HEK293 (cell line): ENCODE measurements at regions not wholly inside any gene's neighbourhood (a gene's known extent, or its start where the extent isn't known, plus 50 kb on each side); places are given as distances from the start of the nearest gene placed in this dataset.

ENCODE experiments used
- CTCF ChIA-PET: fragments of 350-600 bp; formaldehyde crosslinking; extraction: SDS; loops from one replicate; lab custom pipeline; 2021; ENCODE audit warnings: antibody characterized with exemption; lab: Yijun Ruan, JAX
- POLR2A ChIA-PET: fragments of 300-600 bp; formaldehyde crosslinking; extraction: SDS; loops from one replicate; lab custom pipeline; 2020; ENCODE audit warnings: antibody characterized with exemption, inconsistent platforms; lab: Yijun Ruan, JAX
- H3K27ac ChIP-seq: fragments of 200-500 bp; sonication (Bioruptor generic); 2 replicates; pipeline ENCODE4 v1.5.1; 2014; ENCODE audit warnings: low read depth, low read length, control low read depth, inconsistent platforms; ENCODE audit errors: extremely low read depth
- H3K36me3 ChIP-seq, 2 experiments: fragments of 200-500 bp in 1 of 2; sonication (Bioruptor generic) in 1 of 2; 1 replicate in 1 of 2; 2 replicates in 1 of 2; pipeline ENCODE4 v1.5.1; 2014 to 2017; ENCODE audit warnings: inconsistent platforms in 2 of 2, low read length in 2 of 2; ENCODE audit not compliant: control insufficient read depth in 2 of 2, insufficient read depth in 1 of 2
- H3K4me1 ChIP-seq: fragments of 200-500 bp; sonication (Bioruptor generic); 2 replicates; pipeline ENCODE4 v1.5.1; 2014; ENCODE audit warnings: mild to moderate bottlenecking, low read length, inconsistent platforms; ENCODE audit not compliant: control insufficient read depth, insufficient read depth
- H3K4me3 ChIP-seq: 2 replicates; pipeline ENCODE4 v1.5.1; 2011; ENCODE audit warnings: low read depth, mild to moderate bottlenecking, control low read depth, low read length, moderate library complexity
- H3K9me3 ChIP-seq: fragments of 200-500 bp; sonication (Bioruptor generic); 2 replicates; pipeline ENCODE4 v1.5.1; 2014; ENCODE audit warnings: low read depth, low read length, inconsistent platforms; ENCODE audit not compliant: control insufficient read depth, insufficient read depth
- BCL11A ChIP-seq: fragments of 450-650 bp; formaldehyde crosslinking; IDR thresholded peaks from 2 replicates; pipeline ENCODE4 v1.5.1; 2016; ENCODE audit warnings: low read depth, missing biosample characterization, missing genetic modification characterization
- CTCF ChIP-seq: fragments of 450-650 bp; formaldehyde crosslinking; IDR thresholded peaks from 2 replicates; pipeline ENCODE4 v1.5.1; 2016; ENCODE audit warnings: missing biosample characterization, missing genetic modification characterization
- ELK4 ChIP-seq: IDR thresholded peaks from 2 replicates; pipeline ENCODE4 v1.6.1; 2011; ENCODE audit warnings: mild to moderate bottlenecking, low read depth, low read length, borderline replicate concordance
- IKZF3 ChIP-seq: fragments of 450-650 bp; IDR thresholded peaks from 2 replicates; pipeline ENCODE4 v1.5.0; 2018; ENCODE audit warnings: missing biosample characterization, mild to moderate bottlenecking, missing genetic modification characterization, moderate library complexity
- KLF10 ChIP-seq: fragments of 450-650 bp; IDR thresholded peaks from 2 replicates; pipeline ENCODE4 v1.5.1; 2018; ENCODE audit warnings: missing biosample characterization, mild to moderate bottlenecking, missing genetic modification characterization
- SALL2 ChIP-seq: fragments of 450-650 bp; formaldehyde crosslinking; IDR thresholded peaks from 2 replicates; pipeline ENCODE4 v1.5.0; 2017; ENCODE audit warnings: missing biosample characterization, mild to moderate bottlenecking, missing genetic modification characterization, borderline replicate concordance
- SP7 ChIP-seq: fragments of 450-650 bp; formaldehyde crosslinking; IDR thresholded peaks from 2 replicates; pipeline ENCODE4 v1.5.1; 2016; ENCODE audit warnings: missing biosample characterization, missing genetic modification characterization
- ZEB2 ChIP-seq: fragments of 450-650 bp; formaldehyde crosslinking; IDR thresholded peaks from 2 replicates; pipeline ENCODE4 v1.5.1; 2016; ENCODE audit warnings: missing biosample characterization, missing genetic modification characterization
- ZNF112 ChIP-seq: fragments of 450-650 bp; formaldehyde crosslinking; IDR thresholded peaks from 2 replicates; pipeline ENCODE4 v1.5.0; 2017; ENCODE audit warnings: missing biosample characterization, missing genetic modification characterization
- ZNF202 ChIP-seq: fragments of 450-650 bp; formaldehyde crosslinking; IDR thresholded peaks from 2 replicates; pipeline ENCODE4 v1.5.1; 2016; ENCODE audit warnings: missing biosample characterization, missing genetic modification characterization, borderline replicate concordance
- ZNF266 ChIP-seq: fragments of 450-650 bp; formaldehyde crosslinking; IDR thresholded peaks from 2 replicates; pipeline ENCODE4 v1.5.1; 2016; ENCODE audit warnings: missing biosample characterization, missing genetic modification characterization, low read depth
- ZNF292 ChIP-seq: fragments of 450-650 bp; formaldehyde crosslinking; IDR thresholded peaks from 2 replicates; pipeline ENCODE4 v1.5.1; 2016; ENCODE audit warnings: low read depth, missing biosample characterization, missing genetic modification characterization, borderline replicate concordance
- ZNF366 ChIP-seq: fragments of 450-650 bp; formaldehyde crosslinking; conservative IDR thresholded peaks from 2 replicates; pipeline ENCODE4 v1.5.1; 2016; ENCODE audit warnings: missing biosample characterization, missing genetic modification characterization
- ZNF391 ChIP-seq: fragments of 450-650 bp; formaldehyde crosslinking; IDR thresholded peaks from 2 replicates; pipeline ENCODE4 v1.5.1; 2016; ENCODE audit warnings: low read depth, missing biosample characterization, missing genetic modification characterization, borderline replicate concordance
- ZNF449 ChIP-seq: fragments of 450-650 bp; formaldehyde crosslinking; IDR thresholded peaks from 2 replicates; pipeline ENCODE4 v1.5.1; 2017; ENCODE audit warnings: missing biosample characterization, mild to moderate bottlenecking, missing genetic modification characterization, moderate library complexity
- ZNF473 ChIP-seq: fragments of 450-650 bp; formaldehyde crosslinking; IDR thresholded peaks from 2 replicates; pipeline ENCODE4 v1.5.1; 2017; ENCODE audit warnings: missing biosample characterization, missing genetic modification characterization
- ZNF48 ChIP-seq: fragments of 450-650 bp; formaldehyde crosslinking; IDR thresholded peaks from 2 replicates; pipeline ENCODE4 v1.5.1; 2016; ENCODE audit warnings: missing biosample characterization, missing genetic modification characterization
- TF ChIP-seq, protein P1 (sequence below): fragments of 450-650 bp; formaldehyde crosslinking; IDR thresholded peaks from 2 replicates; pipeline ENCODE4 v1.5.0; 2017; ENCODE audit warnings: missing biosample characterization, missing genetic modification characterization, borderline replicate concordance
- TF ChIP-seq, protein P2 (sequence below): fragments of 450-650 bp; formaldehyde crosslinking; IDR thresholded peaks from 2 replicates; pipeline ENCODE4 v1.5.1; 2016; ENCODE audit warnings: missing biosample characterization, missing genetic modification characterization
- TF ChIP-seq, protein P3 (sequence below): fragments of 450-650 bp; formaldehyde crosslinking; IDR thresholded peaks from 2 replicates; pipeline ENCODE4 v1.5.1; 2016; ENCODE audit warnings: missing biosample characterization, missing genetic modification characterization
- TF ChIP-seq, protein P4 (sequence below): fragments of 450-650 bp; formaldehyde crosslinking; IDR thresholded peaks from 2 replicates; pipeline ENCODE4 v1.5.1; 2016; ENCODE audit warnings: missing biosample characterization, missing genetic modification characterization

GRCh38 chr3:74436184-74436583 is 178.3 kb downstream of the CNTN3 start:
- Histone ChIP-seq H3K27ac (no peak overlapping the region), H3K4me1 (no peaks in the 10 kb centered on the region), H3K9me3 (no peaks in the 10 kb centered on the region), H3K4me3 (no peak overlapping the region), H3K36me3 (no peaks in the 10 kb centered on the region)
- TF ChIP-seq, protein P1, sequence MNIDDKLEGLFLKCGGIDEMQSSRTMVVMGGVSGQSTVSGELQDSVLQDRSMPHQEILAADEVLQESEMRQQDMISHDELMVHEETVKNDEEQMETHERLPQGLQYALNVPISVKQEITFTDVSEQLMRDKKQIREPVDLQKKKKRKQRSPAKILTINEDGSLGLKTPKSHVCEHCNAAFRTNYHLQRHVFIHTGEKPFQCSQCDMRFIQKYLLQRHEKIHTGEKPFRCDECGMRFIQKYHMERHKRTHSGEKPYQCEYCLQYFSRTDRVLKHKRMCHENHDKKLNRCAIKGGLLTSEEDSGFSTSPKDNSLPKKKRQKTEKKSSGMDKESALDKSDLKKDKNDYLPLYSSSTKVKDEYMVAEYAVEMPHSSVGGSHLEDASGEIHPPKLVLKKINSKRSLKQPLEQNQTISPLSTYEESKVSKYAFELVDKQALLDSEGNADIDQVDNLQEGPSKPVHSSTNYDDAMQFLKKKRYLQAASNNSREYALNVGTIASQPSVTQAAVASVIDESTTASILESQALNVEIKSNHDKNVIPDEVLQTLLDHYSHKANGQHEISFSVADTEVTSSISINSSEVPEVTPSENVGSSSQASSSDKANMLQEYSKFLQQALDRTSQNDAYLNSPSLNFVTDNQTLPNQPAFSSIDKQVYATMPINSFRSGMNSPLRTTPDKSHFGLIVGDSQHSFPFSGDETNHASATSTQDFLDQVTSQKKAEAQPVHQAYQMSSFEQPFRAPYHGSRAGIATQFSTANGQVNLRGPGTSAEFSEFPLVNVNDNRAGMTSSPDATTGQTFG: no peak
- TF ChIP-seq BCL11A (tag by site-specific recombination): no peak
- no peak for TF ChIP-seq SALL2 (tag by site-specific recombination)
- no peak for TF ChIP-seq ZNF366 (tag by site-specific recombination)
- no peak for TF ChIP-seq CTCF (tag by site-specific recombination)
- TF ChIP-seq, protein P2, sequence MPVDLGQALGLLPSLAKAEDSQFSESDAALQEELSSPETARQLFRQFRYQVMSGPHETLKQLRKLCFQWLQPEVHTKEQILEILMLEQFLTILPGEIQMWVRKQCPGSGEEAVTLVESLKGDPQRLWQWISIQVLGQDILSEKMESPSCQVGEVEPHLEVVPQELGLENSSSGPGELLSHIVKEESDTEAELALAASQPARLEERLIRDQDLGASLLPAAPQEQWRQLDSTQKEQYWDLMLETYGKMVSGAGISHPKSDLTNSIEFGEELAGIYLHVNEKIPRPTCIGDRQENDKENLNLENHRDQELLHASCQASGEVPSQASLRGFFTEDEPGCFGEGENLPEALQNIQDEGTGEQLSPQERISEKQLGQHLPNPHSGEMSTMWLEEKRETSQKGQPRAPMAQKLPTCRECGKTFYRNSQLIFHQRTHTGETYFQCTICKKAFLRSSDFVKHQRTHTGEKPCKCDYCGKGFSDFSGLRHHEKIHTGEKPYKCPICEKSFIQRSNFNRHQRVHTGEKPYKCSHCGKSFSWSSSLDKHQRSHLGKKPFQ (tag by site-specific recombination): no peak
- no peak for TF ChIP-seq ZNF202 (tag by site-specific recombination)
- no peak for TF ChIP-seq ZNF112 (tag by site-specific recombination)
- TF ChIP-seq ELK4: no peak
- no peak for TF ChIP-seq ZNF391 (tag by site-specific recombination)
- TF ChIP-seq ZNF473 (tag by site-specific recombination): no peak
- TF ChIP-seq, protein P3, sequence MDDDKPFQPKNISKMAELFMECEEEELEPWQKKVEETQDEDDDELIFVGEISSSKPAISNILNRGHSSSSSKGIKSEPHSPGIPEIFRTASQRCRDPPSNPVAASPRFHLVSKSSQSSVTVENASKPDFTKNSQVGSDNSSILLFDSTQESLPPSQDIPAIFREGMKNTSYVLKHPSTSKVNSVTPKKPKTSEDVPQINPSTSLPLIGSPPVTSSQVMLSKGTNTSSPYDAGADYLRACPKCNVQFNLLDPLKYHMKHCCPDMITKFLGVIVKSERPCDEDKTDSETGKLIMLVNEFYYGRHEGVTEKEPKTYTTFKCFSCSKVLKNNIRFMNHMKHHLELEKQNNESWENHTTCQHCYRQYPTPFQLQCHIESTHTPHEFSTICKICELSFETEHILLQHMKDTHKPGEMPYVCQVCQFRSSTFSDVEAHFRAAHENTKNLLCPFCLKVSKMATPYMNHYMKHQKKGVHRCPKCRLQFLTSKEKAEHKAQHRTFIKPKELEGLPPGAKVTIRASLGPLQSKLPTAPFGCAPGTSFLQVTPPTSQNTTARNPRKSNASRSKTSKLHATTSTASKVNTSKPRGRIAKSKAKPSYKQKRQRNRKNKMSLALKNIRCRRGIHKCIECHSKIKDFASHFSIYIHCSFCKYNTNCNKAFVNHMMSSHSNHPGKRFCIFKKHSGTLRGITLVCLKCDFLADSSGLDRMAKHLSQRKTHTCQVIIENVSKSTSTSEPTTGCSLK (tag by site-specific recombination): no peak
- ChIA-PET CTCF (no interaction called here), POLR2A (no interaction called here)

GRCh38 chr3:74435631-74436030 is 178.8 kb downstream of the CNTN3 start:
- Histone ChIP-seq H3K27ac (no peak overlapping the region), H3K9me3 (no peaks in the 10 kb centered on the region), H3K36me3 (no peaks in the 10 kb centered on the region), H3K4me1 (no peaks in the 10 kb centered on the region), H3K4me3 (no peak overlapping the region)
- POLR2A ChIA-PET: no interaction called here
- CTCF ChIA-PET: no interaction called here
- TF ChIP-seq ZNF266 (tag by site-specific recombination) (no peak), SP7 (tag by site-specific recombination) (no peak), IKZF3 (tag by site-specific recombination) (no peak), KLF10 (tag by site-specific recombination) (no peak), ZNF449 (tag by site-specific recombination) (no peak), ZNF48 (tag by site-specific recombination) (no peak), ZNF292 (no peak), ZEB2 (no peak)
- TF ChIP-seq, protein P4, sequence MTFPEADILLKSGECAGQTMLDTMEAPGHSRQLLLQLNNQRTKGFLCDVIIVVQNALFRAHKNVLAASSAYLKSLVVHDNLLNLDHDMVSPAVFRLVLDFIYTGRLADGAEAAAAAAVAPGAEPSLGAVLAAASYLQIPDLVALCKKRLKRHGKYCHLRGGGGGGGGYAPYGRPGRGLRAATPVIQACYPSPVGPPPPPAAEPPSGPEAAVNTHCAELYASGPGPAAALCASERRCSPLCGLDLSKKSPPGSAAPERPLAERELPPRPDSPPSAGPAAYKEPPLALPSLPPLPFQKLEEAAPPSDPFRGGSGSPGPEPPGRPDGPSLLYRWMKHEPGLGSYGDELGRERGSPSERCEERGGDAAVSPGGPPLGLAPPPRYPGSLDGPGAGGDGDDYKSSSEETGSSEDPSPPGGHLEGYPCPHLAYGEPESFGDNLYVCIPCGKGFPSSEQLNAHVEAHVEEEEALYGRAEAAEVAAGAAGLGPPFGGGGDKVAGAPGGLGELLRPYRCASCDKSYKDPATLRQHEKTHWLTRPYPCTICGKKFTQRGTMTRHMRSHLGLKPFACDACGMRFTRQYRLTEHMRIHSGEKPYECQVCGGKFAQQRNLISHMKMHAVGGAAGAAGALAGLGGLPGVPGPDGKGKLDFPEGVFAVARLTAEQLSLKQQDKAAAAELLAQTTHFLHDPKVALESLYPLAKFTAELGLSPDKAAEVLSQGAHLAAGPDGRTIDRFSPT (tag by site-specific recombination): no peak
